GM23248 (cell line): ENCODE measurements at regions not wholly inside any gene's neighbourhood (a gene's known extent, or its start where the extent isn't known, plus 50 kb on each side); places are given as distances from the start of the nearest gene placed in this dataset.

Source experiments
- EZH2 ChIP-seq: fragments of 200-600 bp; sonication (generic); IDR thresholded peaks from 2 replicates; pipeline ENCODE4 v1.6.1; 2018; ENCODE audit warnings: antibody characterized with exemption, mild to moderate bottlenecking; ENCODE audit not compliant: insufficient read depth, poor library complexity, severe bottlenecking
- EZH2phosphoT487 ChIP-seq: fragments of 200-600 bp; sonication (generic); IDR thresholded peaks from 2 replicates; pipeline ENCODE4 v1.6.1; 2018; ENCODE audit warnings: antibody characterized with exemption, moderate library complexity, mild to moderate bottlenecking, low read depth; ENCODE audit not compliant: insufficient read depth

GRCh38 chrX:45781901-45782553, 581.4 kb upstream of the DIPK2B start:
- TF ChIP-seq EZH2phosphoT487: no peak
- TF ChIP-seq EZH2: no peak
